ENCODE measurements at regions not wholly inside any gene's neighbourhood (a gene's known extent, or its start where the extent isn't known, plus 50 kb on each side); places are given as distances from the start of the nearest gene placed in this dataset.

- no peak for TF ChIP-seq ARID4B (CRISPR knock-in tag; IDR thresholded peaks at IDR 0.05; ENCODE audit: borderline replicate concordance)
These were observed 308.9 kb upstream of the SLITRK1 start (continued) for GRCh38 chr13:84191139-84191538.

- no peak overlapping the region for H3K27ac Mint-ChIP-seq
- H3K36me3 Mint-ChIP-seq = no peaks in the 10 kb centered on the region
- peaks cover 9% of the 10 kb centered on the region; the same call in 1 of the 2 replicates for H3K9me3 Mint-ChIP-seq
- ChIA-PET POLR2A (no interaction called here), CTCF (no interaction called here)
- TF ChIP-seq TCF7 (CRISPR knock-in tag; IDR thresholded peaks at IDR 0.05; ENCODE audit: low read depth) (no peak), KAT7 (CRISPR knock-in tag; IDR thresholded peaks at IDR 0.05; ENCODE audit: borderline replicate concordance) (no peak), MYBL2 (CRISPR knock-in tag; IDR thresholded peaks at IDR 0.05) (no peak), USF2 (CRISPR knock-in tag; IDR thresholded peaks at IDR 0.05) (no peak)
- no peaks in the 10 kb centered on the region for H3K27me3 Mint-ChIP-seq (ENCODE audit: low read depth)
- DNase-seq (ENCODE audit: low spot score) = no peak
- no peak overlapping the region for H3K4me3 Mint-ChIP-seq
- H3K4me1 Mint-ChIP-seq = no peaks in the 10 kb centered on the region
- no peak for ATAC-seq
These were observed 305.4 kb upstream of the SLITRK1 start for GRCh38 chr13:84187626-84188025.

GRCh38 chr13:84139561-84140158 lies 257.4 kb upstream of the SLITRK1 start:
- H3K27ac Mint-ChIP-seq = peak overlapping the region; percentile 92
- ATAC-seq (peak; percentile 80), DNase-seq (ENCODE audit: low spot score) (no peak)
- H3K27me3 Mint-ChIP-seq (ENCODE audit: low read depth) = no peaks in the 10 kb centered on the region
- no peaks in the 10 kb centered on the region for H3K9me3 Mint-ChIP-seq
- CTCF ChIA-PET = no interaction called here
- no peak overlapping the region for H3K4me3 Mint-ChIP-seq
- POLR2A ChIA-PET = no interaction called here
- peaks cover 18% of the 10 kb centered on the region for H3K4me1 Mint-ChIP-seq
- TF ChIP-seq NR2C2 (CRISPR knock-in tag; IDR thresholded peaks at IDR 0.05) (no peak), PRDM15 (CRISPR knock-in tag; IDR thresholded peaks at IDR 0.05) (no peak), E2F5 (CRISPR knock-in tag; IDR thresholded peaks at IDR 0.05) (no peak)
- no peaks in the 10 kb centered on the region for H3K36me3 Mint-ChIP-seq

GRCh38 chr13:84137292-84137691 lies 255.0 kb upstream of the SLITRK1 start:
- Mint-ChIP-seq H3K36me3 (peaks cover 2% of the 10 kb centered on the region; the same call in 1 of the 2 replicates), H3K4me3 (no peak overlapping the region), H3K9me3 (peaks cover 4% of the 10 kb centered on the region; the same call in 1 of the 2 replicates), H3K27ac (no peak overlapping the region), H3K27me3 (ENCODE audit: low read depth) (no peaks in the 10 kb centered on the region), H3K4me1 (peaks cover 18% of the 10 kb centered on the region)
- ChIA-PET POLR2A (no interaction called here), CTCF (no interaction called here)
- no peak for ATAC-seq
- TF ChIP-seq FOXK1 (CRISPR knock-in tag; IDR thresholded peaks at IDR 0.05) (no peak), EMX1 (CRISPR knock-in tag; IDR thresholded peaks at IDR 0.05) (no peak), USF1 (CRISPR knock-in tag; IDR thresholded peaks at IDR 0.05) (no peak), NR1H2 (CRISPR knock-in tag; IDR thresholded peaks at IDR 0.05) (no peak)
- no peak for DNase-seq (ENCODE audit: low spot score)
